ENCODE measurements at regions not wholly inside any gene's neighbourhood (a gene's known extent, or its start where the extent isn't known, plus 50 kb on each side); places are given as distances from the start of the nearest gene placed in this dataset.

- H3K27me3 Mint-ChIP-seq: peaks cover 6% of the 10 kb centered on the region
- TF ChIP-seq CTCF (conservative IDR thresholded peaks at IDR 0.05): no peak
- no peak overlapping the region for H3K27ac Mint-ChIP-seq
- H3K36me3 Mint-ChIP-seq: no peaks in the 10 kb centered on the region
- peaks cover 12% of the 10 kb centered on the region for H3K4me1 Mint-ChIP-seq (ENCODE audit: unreplicated experiment)
- H3K4me3 Mint-ChIP-seq: no peak overlapping the region
- no peak for DNase-seq (ENCODE audit: extremely low spot score, unreplicated experiment)
- H3K9me3 Mint-ChIP-seq: no peaks in the 10 kb centered on the region
Measured at GRCh38 chr6:97462031-97462430, 179.0 kb upstream of the MMS22L start.

- Mint-ChIP-seq H3K27me3 (peaks cover 6% of the 10 kb centered on the region), H3K27ac (no peak overlapping the region), H3K4me1 (ENCODE audit: unreplicated experiment) (peaks cover 12% of the 10 kb centered on the region), H3K36me3 (no peaks in the 10 kb centered on the region), H3K4me3 (no peak overlapping the region), H3K9me3 (no peaks in the 10 kb centered on the region)
- no peak for TF ChIP-seq CTCF (conservative IDR thresholded peaks at IDR 0.05)
- DNase-seq (ENCODE audit: extremely low spot score, unreplicated experiment): no peak
Measured at GRCh38 chr6:97462938-97463598, 180.1 kb upstream of the MMS22L start.

GRCh38 chr6:97465877-97466561, 183.0 kb upstream of the MMS22L start:
- no peak for DNase-seq (ENCODE audit: extremely low spot score, unreplicated experiment)
- peak; percentile 42 for TF ChIP-seq CTCF (conservative IDR thresholded peaks at IDR 0.05)
- Mint-ChIP-seq H3K36me3 (no peaks in the 10 kb centered on the region), H3K9me3 (no peaks in the 10 kb centered on the region), H3K4me3 (no peak overlapping the region), H3K4me1 (ENCODE audit: unreplicated experiment) (peaks cover 12% of the 10 kb centered on the region), H3K27me3 (no peaks in the 10 kb centered on the region), H3K27ac (no peak overlapping the region)

- Mint-ChIP-seq H3K4me3 (no peak overlapping the region), H3K4me1 (ENCODE audit: unreplicated experiment) (no peaks in the 10 kb centered on the region), H3K9me3 (no peaks in the 10 kb centered on the region), H3K27ac (no peak overlapping the region), H3K36me3 (no peaks in the 10 kb centered on the region), H3K27me3 (no peaks in the 10 kb centered on the region)
- TF ChIP-seq CTCF (conservative IDR thresholded peaks at IDR 0.05): no peak
- no peak for DNase-seq (ENCODE audit: extremely low spot score, unreplicated experiment)
Measured at GRCh38 chr6:97468981-97469380, 186.0 kb upstream of the MMS22L start.

GRCh38 chr6:97469451-97469850, 186.4 kb upstream of the MMS22L start:
- H3K36me3 Mint-ChIP-seq: no peaks in the 10 kb centered on the region
- no peak overlapping the region for H3K27ac Mint-ChIP-seq
- no peak for TF ChIP-seq CTCF (conservative IDR thresholded peaks at IDR 0.05)
- H3K4me3 Mint-ChIP-seq: no peak overlapping the region
- H3K9me3 Mint-ChIP-seq: no peaks in the 10 kb centered on the region
- no peak for DNase-seq (ENCODE audit: extremely low spot score, unreplicated experiment)
- no peaks in the 10 kb centered on the region for H3K27me3 Mint-ChIP-seq
- no peaks in the 10 kb centered on the region for H3K4me1 Mint-ChIP-seq (ENCODE audit: unreplicated experiment)

Data from type B pancreatic cell (in vitro differentiated cells).